GM12878 (cell line): ENCODE measurements at regions not wholly inside any gene's neighbourhood (a gene's known extent, or its start where the extent isn't known, plus 50 kb on each side); places are given as distances from the start of the nearest gene placed in this dataset.

Source experiments
- ATAC-seq: fragments of 200-7000 bp; cut with Tn5 transposase; 3 replicates; pipeline ENCODE4 v1.9.1; 2020; ENCODE audit warnings: mild to moderate bottlenecking, moderate library complexity
- BruUV-seq: library from RNA; stranded (reverse); fragments of 400-500 nt; replicated peaks from 2 replicates; lab custom pipeline; 2021; lab: Mats Ljungman, UMichigan
- CTCF ChIA-PET: fragments of 300-600 bp; sonication (Branson Sonifier 250); formaldehyde crosslinking; extraction: SDS; loops from one replicate; lab custom pipeline; 2021; ENCODE audit warnings: inconsistent platforms; lab: Yijun Ruan, JAX
- POLR2A ChIA-PET: fragments of 350-600 bp; formaldehyde crosslinking; extraction: SDS; loops from one replicate; lab custom pipeline; 2021; ENCODE audit warnings: inconsistent platforms; lab: Charles Lee
- RAD21 ChIA-PET: fragments of 300-600 bp; sonication (Branson Sonifier 250); formaldehyde crosslinking; loops from one replicate; lab custom pipeline; 2023; ENCODE audit warnings: antibody characterized with exemption; ENCODE audit not compliant: unreplicated experiment; lab: Charles Lee
- SMC1A ChIA-PET: fragments of 300-600 bp; sonication (Branson Sonifier 250); formaldehyde crosslinking; loops from one replicate; lab custom pipeline; 2023; ENCODE audit not compliant: unreplicated experiment, uncharacterized antibody; lab: Charles Lee
- DNase-seq: peaks from one replicate; pipeline ENCODE4 v3.0.0-alpha.2; 2011; ENCODE audit warnings: low read depth, low spot score
- FAIRE-seq: peaks from 3 replicates; lab custom pipeline; 2011; peaks lifted over from hg19 to GRCh38; lab: Jason Lieb, UNC
- H2AFZ ChIP-seq: 2 replicates; pipeline ENCODE4 v1.6.0; 2011; ENCODE audit warnings: low read depth, low read length, control low read depth; ENCODE audit not compliant: control insufficient read depth
- H3K27ac ChIP-seq: 2 replicates; pipeline ENCODE4 v1.5.1; 2011; ENCODE audit warnings: control low read depth; ENCODE audit not compliant: control insufficient read depth, insufficient read depth
- H3K27me3 ChIP-seq, 2 experiments: replicated peaks in 1 of 2; 2 replicates each; pipeline versions ENCODE4 v1.6.0 to v1.6.1; 2011; ENCODE audit warnings: low read length in 1 of 2; ENCODE audit not compliant: control insufficient read depth in 2 of 2, insufficient read depth in 2 of 2
- H3K36me3 ChIP-seq, 2 experiments: 2 replicates each; pipeline ENCODE4 v1.5.1; 2011; ENCODE audit warnings: low read length in 1 of 2; ENCODE audit not compliant: control insufficient read depth in 2 of 2, insufficient read depth in 2 of 2
- H3K4me1 ChIP-seq: 2 replicates; pipeline ENCODE4 v1.6.1; 2011; ENCODE audit warnings: mild to moderate bottlenecking, low read length, moderate library complexity, mixed read lengths; ENCODE audit not compliant: control insufficient read depth, insufficient read depth
- H3K4me2 ChIP-seq: 2 replicates; pipeline ENCODE4 v1.6.0; 2011; ENCODE audit warnings: control low read depth; ENCODE audit not compliant: control insufficient read depth, insufficient read depth
- H3K4me3 ChIP-seq: fragments of 200-600 bp; sonication (generic); 2 replicates; pipeline ENCODE4 v1.5.1; 2016
- H3K79me2 ChIP-seq: 2 replicates; pipeline ENCODE4 v1.6.0; 2011; ENCODE audit warnings: low read length; ENCODE audit not compliant: control insufficient read depth, insufficient read depth
- H3K9ac ChIP-seq: 2 replicates; pipeline ENCODE4 v1.8.0; 2011; ENCODE audit warnings: low read length, control low read depth, mixed read lengths; ENCODE audit not compliant: control insufficient read depth, insufficient read depth
- H3K9me3 ChIP-seq: replicated peaks from 3 replicates; pipeline ENCODE4 v1.5.1; 2011; ENCODE audit warnings: mild to moderate bottlenecking, low read length; ENCODE audit not compliant: control insufficient read depth, insufficient read depth
- H4K20me1 ChIP-seq: 2 replicates; pipeline ENCODE4 v1.6.0; 2011; ENCODE audit not compliant: control insufficient read depth, insufficient read depth
- IRF4 ChIP-seq: IDR thresholded peaks from 2 replicates; pipeline ENCODE4 v1.6.1; 2011; ENCODE audit warnings: low read depth, low read length
- KAT2A ChIP-seq: conservative IDR thresholded peaks from 2 replicates; pipeline ENCODE4 v1.6.1; 2011; ENCODE audit warnings: low read depth, low read length; ENCODE audit not compliant: control insufficient read depth
- NBN ChIP-seq: fragments of 450-650 bp; IDR thresholded peaks from 2 replicates; pipeline ENCODE4 v1.6.1; 2016
- NR2C1 ChIP-seq: fragments of 450-650 bp; IDR thresholded peaks from 2 replicates; pipeline ENCODE4 v1.6.1; 2017; ENCODE audit warnings: antibody characterized with exemption, mild to moderate bottlenecking, moderate library complexity
- RFX5 ChIP-seq: IDR thresholded peaks from 2 replicates; pipeline ENCODE4 v1.6.1; 2011; ENCODE audit warnings: low read depth, low read length, improper control_type of control experiment
- SMAD5 ChIP-seq: IDR thresholded peaks from 2 replicates; pipeline ENCODE4 v1.6.1; 2016; ENCODE audit warnings: antibody characterized with exemption, low read depth
- SPI1 ChIP-seq: IDR thresholded peaks from 2 replicates; pipeline ENCODE4 v1.6.1; 2011; ENCODE audit warnings: low read depth, mild to moderate bottlenecking, low read length, moderate library complexity, borderline replicate concordance; ENCODE audit not compliant: insufficient read depth
- TCF7 ChIP-seq: IDR thresholded peaks from 2 replicates; pipeline ENCODE4 v1.6.1; 2014; ENCODE audit warnings: antibody characterized with exemption, borderline replicate concordance
- ZNF217 ChIP-seq: fragments of 450-650 bp; IDR thresholded peaks from 2 replicates; pipeline ENCODE4 v1.6.1; 2017; ENCODE audit warnings: antibody characterized with exemption, mild to moderate bottlenecking
- WGBS: methylation state at CpG from one replicate; pipeline ENCODE4 v1.1.6; 2016; ENCODE audit warnings: low lambda C conversion rate; ENCODE audit not compliant: insufficient replicate concordance, insufficient coverage; ENCODE audit errors: missing lambda C conversion rate; 5-methylcytosine and 5-hydroxymethylcytosine counted together
- in situ Hi-C: fragments of 300-500 bp; cut with MboI; formaldehyde crosslinking; loops from 9 replicates; pipeline ENCODE4 v1.14.3; 2018; ENCODE audit warnings: mixed read lengths
- intact Hi-C: fragments of 100-400 bp; cut with micrococcal nuclease; formaldehyde crosslinking; loops from one replicate; pipeline ENCODE4 v1.14.2; 2022; ENCODE audit not compliant: unreplicated experiment
- TF ChIP-seq, protein P1 (sequence below): fragments of 450-650 bp; formaldehyde crosslinking; IDR thresholded peaks from 2 replicates; pipeline ENCODE4 v1.4.0; 2020; ENCODE audit warnings: mild to moderate bottlenecking, moderate library complexity
- TF ChIP-seq, protein P2 (sequence below): IDR thresholded peaks from 2 replicates; pipeline ENCODE4 v1.6.1; 2011; ENCODE audit warnings: low read depth, low read length, improper control_type of control experiment, borderline replicate concordance
- TF ChIP-seq, protein P3 (sequence below): fragments of 450-650 bp; IDR thresholded peaks from 2 replicates; pipeline ENCODE4 v1.6.1; 2016; ENCODE audit warnings: mild to moderate bottlenecking, moderate library complexity, borderline replicate concordance
- TF ChIP-seq, protein P4 (sequence below): fragments of 450-650 bp; IDR thresholded peaks from 2 replicates; pipeline ENCODE4 v1.6.1; 2018; ENCODE audit warnings: borderline replicate concordance, mild to moderate bottlenecking; ENCODE audit not compliant: partially characterized antibody

DNA sequence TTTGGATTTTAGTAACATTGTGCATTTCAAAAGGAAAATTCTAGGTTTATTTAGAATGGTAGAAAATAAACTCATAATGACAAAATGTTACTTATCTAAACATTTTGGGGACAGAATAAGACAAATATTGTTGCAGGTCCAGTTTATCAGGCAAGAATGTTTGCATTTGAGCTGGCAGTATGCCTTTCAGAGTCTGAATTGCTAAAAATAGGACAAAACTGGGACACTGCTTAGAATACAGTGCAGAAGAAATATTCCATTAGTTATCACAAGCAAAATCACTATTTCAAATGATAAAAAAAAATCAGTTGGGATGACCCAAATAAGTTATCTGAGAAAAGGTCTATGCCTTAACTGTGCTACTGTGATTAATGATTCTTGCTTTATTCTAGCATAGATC lies 870.3 kb upstream of the MIR17HG start (continued):
- TF ChIP-seq, protein P1, sequence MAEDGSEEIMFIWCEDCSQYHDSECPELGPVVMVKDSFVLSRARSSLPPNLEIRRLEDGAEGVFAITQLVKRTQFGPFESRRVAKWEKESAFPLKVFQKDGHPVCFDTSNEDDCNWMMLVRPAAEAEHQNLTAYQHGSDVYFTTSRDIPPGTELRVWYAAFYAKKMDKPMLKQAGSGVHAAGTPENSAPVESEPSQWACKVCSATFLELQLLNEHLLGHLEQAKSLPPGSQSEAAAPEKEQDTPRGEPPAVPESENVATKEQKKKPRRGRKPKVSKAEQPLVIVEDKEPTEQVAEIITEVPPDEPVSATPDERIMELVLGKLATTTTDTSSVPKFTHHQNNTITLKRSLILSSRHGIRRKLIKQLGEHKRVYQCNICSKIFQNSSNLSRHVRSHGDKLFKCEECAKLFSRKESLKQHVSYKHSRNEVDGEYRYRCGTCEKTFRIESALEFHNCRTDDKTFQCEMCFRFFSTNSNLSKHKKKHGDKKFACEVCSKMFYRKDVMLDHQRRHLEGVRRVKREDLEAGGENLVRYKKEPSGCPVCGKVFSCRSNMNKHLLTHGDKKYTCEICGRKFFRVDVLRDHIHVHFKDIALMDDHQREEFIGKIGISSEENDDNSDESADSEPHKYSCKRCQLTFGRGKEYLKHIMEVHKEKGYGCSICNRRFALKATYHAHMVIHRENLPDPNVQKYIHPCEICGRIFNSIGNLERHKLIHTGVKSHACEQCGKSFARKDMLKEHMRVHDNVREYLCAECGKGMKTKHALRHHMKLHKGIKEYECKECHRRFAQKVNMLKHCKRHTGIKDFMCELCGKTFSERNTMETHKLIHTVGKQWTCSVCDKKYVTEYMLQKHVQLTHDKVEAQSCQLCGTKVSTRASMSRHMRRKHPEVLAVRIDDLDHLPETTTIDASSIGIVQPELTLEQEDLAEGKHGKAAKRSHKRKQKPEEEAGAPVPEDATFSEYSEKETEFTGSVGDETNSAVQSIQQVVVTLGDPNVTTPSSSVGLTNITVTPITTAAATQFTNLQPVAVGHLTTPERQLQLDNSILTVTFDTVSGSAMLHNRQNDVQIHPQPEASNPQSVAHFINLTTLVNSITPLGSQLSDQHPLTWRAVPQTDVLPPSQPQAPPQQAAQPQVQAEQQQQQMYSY = no peak
- TF ChIP-seq, protein P2, sequence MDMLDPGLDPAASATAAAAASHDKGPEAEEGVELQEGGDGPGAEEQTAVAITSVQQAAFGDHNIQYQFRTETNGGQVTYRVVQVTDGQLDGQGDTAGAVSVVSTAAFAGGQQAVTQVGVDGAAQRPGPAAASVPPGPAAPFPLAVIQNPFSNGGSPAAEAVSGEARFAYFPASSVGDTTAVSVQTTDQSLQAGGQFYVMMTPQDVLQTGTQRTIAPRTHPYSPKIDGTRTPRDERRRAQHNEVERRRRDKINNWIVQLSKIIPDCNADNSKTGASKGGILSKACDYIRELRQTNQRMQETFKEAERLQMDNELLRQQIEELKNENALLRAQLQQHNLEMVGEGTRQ = no peak
- TF ChIP-seq NBN (no peak), KAT2A (no peak), ZNF217 (no peak)

DNA sequence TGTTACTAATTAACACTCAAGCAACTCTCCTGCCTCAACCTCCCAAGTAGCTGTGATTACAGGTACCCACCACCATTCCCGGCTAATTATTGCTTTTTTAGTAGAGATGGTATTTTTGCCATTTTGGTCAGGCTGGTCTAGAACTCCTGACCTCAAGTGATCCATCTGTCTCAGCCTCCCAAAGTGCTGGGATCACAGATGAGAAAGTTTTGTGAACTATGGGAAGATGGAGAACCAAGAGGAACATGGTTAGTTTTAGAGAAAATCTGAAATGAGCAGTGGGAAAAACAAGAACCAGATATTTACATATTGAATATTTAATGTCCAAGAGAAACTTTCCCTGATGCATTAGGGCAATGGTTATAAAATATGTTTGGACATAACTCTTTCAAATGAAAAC lies 863.6 kb upstream of the MIR17HG start:
- Histone ChIP-seq H3K27me3 (no peaks in the 10 kb centered on the region), H3K36me3 (no peaks in the 10 kb centered on the region), H3K79me2 (no peaks in the 10 kb centered on the region), H3K9me3 (no peaks in the 10 kb centered on the region), H3K9ac (no peak overlapping the region), H3K4me3 (no peak overlapping the region), H4K20me1 (no peaks in the 10 kb centered on the region), H3K4me1 (no peaks in the 10 kb centered on the region), H3K27ac (no peak overlapping the region), H2AFZ (no peak overlapping the region), H3K4me2 (no peak overlapping the region)
- BruUV-seq = no TSS peak
- no peak for ATAC-seq
- no peak for FAIRE-seq
- DNase-seq = no peak
- ChIA-PET CTCF (no interaction called here), SMC1A (no interaction called here), POLR2A (no interaction called here), RAD21 (no interaction called here)
- intact Hi-C loops (no loop called here), in situ Hi-C loops (no loop called here)
- WGBS = 4% methylated on average over 1 of the region's 1 CpG
- TF ChIP-seq SPI1 = no peak
- no peak for TF ChIP-seq NR2C1
- TF ChIP-seq SMAD5 = no peak
- TF ChIP-seq TCF7 = no peak
- no peak for TF ChIP-seq IRF4
- no peak for TF ChIP-seq RFX5
- TF ChIP-seq NBN = no peak
- TF ChIP-seq, protein P3, sequence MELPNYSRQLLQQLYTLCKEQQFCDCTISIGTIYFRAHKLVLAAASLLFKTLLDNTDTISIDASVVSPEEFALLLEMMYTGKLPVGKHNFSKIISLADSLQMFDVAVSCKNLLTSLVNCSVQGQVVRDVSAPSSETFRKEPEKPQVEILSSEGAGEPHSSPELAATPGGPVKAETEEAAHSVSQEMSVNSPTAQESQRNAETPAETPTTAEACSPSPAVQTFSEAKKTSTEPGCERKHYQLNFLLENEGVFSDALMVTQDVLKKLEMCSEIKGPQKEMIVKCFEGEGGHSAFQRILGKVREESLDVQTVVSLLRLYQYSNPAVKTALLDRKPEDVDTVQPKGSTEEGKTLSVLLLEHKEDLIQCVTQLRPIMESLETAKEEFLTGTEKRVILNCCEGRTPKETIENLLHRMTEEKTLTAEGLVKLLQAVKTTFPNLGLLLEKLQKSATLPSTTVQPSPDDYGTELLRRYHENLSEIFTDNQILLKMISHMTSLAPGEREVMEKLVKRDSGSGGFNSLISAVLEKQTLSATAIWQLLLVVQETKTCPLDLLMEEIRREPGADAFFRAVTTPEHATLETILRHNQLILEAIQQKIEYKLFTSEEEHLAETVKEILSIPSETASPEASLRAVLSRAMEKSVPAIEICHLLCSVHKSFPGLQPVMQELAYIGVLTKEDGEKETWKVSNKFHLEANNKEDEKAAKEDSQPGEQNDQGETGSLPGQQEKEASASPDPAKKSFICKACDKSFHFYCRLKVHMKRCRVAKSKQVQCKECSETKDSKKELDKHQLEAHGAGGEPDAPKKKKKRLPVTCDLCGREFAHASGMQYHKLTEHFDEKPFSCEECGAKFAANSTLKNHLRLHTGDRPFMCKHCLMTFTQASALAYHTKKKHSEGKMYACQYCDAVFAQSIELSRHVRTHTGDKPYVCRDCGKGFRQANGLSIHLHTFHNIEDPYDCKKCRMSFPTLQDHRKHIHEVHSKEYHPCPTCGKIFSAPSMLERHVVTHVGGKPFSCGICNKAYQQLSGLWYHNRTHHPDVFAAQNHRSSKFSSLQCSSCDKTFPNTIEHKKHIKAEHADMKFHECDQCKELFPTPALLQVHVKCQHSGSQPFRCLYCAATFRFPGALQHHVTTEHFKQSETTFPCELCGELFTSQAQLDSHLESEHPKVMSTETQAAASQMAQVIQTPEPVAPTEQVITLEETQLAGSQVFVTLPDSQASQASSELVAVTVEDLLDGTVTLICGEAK = no peak
- TF ChIP-seq, protein P4, sequence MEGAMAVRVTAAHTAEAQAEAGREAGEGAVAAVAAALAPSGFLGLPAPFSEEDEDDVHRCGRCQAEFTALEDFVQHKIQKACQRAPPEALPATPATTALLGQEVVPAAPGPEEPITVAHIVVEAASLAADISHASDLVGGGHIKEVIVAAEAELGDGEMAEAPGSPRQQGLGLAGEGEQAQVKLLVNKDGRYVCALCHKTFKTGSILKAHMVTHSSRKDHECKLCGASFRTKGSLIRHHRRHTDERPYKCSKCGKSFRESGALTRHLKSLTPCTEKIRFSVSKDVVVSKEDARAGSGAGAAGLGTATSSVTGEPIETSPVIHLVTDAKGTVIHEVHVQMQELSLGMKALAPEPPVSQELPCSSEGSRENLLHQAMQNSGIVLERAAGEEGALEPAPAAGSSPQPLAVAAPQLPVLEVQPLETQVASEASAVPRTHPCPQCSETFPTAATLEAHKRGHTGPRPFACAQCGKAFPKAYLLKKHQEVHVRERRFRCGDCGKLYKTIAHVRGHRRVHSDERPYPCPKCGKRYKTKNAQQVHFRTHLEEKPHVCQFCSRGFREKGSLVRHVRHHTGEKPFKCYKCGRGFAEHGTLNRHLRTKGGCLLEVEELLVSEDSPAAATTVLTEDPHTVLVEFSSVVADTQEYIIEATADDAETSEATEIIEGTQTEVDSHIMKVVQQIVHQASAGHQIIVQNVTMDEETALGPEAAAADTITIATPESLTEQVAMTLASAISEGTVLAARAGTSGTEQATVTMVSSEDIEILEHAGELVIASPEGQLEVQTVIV = no peak
